ENCODE measurements at regions not wholly inside any gene's neighbourhood (a gene's known extent, or its start where the extent isn't known, plus 50 kb on each side); places are given as distances from the start of the nearest gene placed in this dataset.

DNA sequence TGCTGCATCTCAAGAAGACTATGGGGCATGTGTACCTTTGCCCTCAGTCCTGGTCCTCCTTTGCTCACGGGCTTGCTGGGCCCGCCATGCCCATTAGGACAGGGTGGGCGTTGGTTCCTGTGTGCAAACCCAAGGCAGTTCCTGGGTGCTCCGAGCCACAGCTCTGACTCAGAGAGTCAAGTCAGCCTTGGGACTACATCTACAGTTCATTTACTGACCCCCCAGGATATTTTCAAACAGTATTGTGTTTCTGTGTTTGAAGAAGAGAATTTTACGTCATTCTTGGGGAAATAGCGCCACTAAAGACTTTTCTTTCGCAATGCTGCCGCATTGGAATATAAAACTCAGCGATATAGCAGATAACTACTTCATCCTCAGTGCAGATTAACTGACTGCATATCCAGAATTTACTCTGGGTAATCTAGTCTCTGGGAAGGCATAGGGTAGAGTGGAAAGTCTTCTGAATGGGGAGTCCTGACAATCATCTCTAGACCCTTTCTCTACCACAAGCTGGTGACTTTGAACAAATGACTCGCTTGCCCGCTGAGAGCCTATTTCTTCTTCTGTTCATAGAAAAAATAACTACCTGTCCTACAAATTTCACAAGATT is 638.9 kb upstream of the FZD8 start:
- no peaks in the 10 kb centered on the region for H3K4me1 ChIP-seq (ENCODE audit: control insufficient read depth, extremely low read depth, insufficient read depth, low read length)
- no peaks in the 10 kb centered on the region for H3K36me3 ChIP-seq (ENCODE audit: control insufficient read depth in 2 of 2, extremely low read depth in 1 of 2, insufficient read depth in 2 of 2, low read length in 2 of 2)
- no peak overlapping the region for H3K9ac ChIP-seq (replicated peaks; ENCODE audit: extremely low read depth, insufficient read depth, low read length)
- H3K4me2 ChIP-seq (ENCODE audit: insufficient read depth, low read length), result no peak overlapping the region
- no peaks in the 10 kb centered on the region for H3K9me3 ChIP-seq (replicated peaks; ENCODE audit: control insufficient read depth, insufficient read depth, low read length)
- H3K4me3 ChIP-seq (replicated peaks in 1 of 3; ENCODE audit: insufficient read depth in 1 of 3, low read depth in 1 of 3, low read length in 3 of 3), result no peak overlapping the region
- dilution Hi-C loops (cut with MboI; ENCODE audit: extremely low pct_ligation_motif_present, low sequenced_read_pairs) (no loop called here), intact Hi-C loops (cut with micrococcal nuclease) (no loop called here)
- H3K27me3 ChIP-seq (ENCODE audit: control insufficient read depth in 2 of 2, insufficient read depth in 2 of 2, low read length in 2 of 2), result peaks cover 0 to 4% of the 10 kb centered on the region in 2 experiments
- FAIRE-seq (no peak), DNase-seq (ENCODE audit: low read depth, low spot score) (no peak)
- POLR2A ChIA-PET, result no interaction called here
- no TSS peak for BruUV-seq (replicated peaks)
- H2AFZ ChIP-seq (ENCODE audit: low read depth, low read length), result no peak overlapping the region
- H4K20me1 ChIP-seq (replicated peaks; ENCODE audit: control insufficient read depth, extremely low read depth, insufficient read depth, low read length), result no peaks in the 10 kb centered on the region
- CTCF ChIA-PET, result interaction anchor here (1.0 to 1.2 kb wide), 2 partner anchors 10 to 16 kb away, joined by 3 to 4 read pairs; no protein-coding TSS in a partner anchor
- TF ChIP-seq MYC (IDR thresholded peaks at IDR 0.05; ENCODE audit: low read depth, low read length), result no peak
- no peak for TF ChIP-seq POLR2AphosphoS5 (IDR thresholded peaks at IDR 0.05; ENCODE audit: insufficient read depth, low read depth, low read length)
- no peak for TF ChIP-seq FOS (IDR thresholded peaks at IDR 0.05; ENCODE audit: borderline replicate concordance, insufficient read depth, low read length)
- TF ChIP-seq, protein P1, sequence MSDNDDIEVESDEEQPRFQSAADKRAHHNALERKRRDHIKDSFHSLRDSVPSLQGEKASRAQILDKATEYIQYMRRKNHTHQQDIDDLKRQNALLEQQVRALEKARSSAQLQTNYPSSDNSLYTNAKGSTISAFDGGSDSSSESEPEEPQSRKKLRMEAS (IDR thresholded peaks at IDR 0.05; ENCODE audit: insufficient read depth, insufficient read length), result no peak
- TF ChIP-seq EZH2 (IDR thresholded peaks at IDR 0.05; ENCODE audit: borderline replicate concordance, low read depth, low read length, severe bottlenecking), result no peak
- no peak for TF ChIP-seq GATA2 (IDR thresholded peaks at IDR 0.05; ENCODE audit: insufficient read depth, insufficient read length, low read depth, low read length)
- no peak for TF ChIP-seq JUN (IDR thresholded peaks at IDR 0.05; ENCODE audit: borderline replicate concordance, insufficient read depth, insufficient read length, low read depth)
- no peak for TF ChIP-seq POLR2A (IDR thresholded peaks at IDR 0.05; ENCODE audit: low read depth, low read length)
- TF ChIP-seq, protein P2, sequence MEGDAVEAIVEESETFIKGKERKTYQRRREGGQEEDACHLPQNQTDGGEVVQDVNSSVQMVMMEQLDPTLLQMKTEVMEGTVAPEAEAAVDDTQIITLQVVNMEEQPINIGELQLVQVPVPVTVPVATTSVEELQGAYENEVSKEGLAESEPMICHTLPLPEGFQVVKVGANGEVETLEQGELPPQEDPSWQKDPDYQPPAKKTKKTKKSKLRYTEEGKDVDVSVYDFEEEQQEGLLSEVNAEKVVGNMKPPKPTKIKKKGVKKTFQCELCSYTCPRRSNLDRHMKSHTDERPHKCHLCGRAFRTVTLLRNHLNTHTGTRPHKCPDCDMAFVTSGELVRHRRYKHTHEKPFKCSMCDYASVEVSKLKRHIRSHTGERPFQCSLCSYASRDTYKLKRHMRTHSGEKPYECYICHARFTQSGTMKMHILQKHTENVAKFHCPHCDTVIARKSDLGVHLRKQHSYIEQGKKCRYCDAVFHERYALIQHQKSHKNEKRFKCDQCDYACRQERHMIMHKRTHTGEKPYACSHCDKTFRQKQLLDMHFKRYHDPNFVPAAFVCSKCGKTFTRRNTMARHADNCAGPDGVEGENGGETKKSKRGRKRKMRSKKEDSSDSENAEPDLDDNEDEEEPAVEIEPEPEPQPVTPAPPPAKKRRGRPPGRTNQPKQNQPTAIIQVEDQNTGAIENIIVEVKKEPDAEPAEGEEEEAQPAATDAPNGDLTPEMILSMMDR (IDR thresholded peaks at IDR 0.05; ENCODE audit: extremely low read depth in 1 of 2, insufficient read depth in 1 of 2, low read depth in 1 of 2, low read length in 2 of 2), result no peak
- H3K79me2 ChIP-seq (ENCODE audit: control insufficient read depth, insufficient read depth, low read length), result no peaks in the 10 kb centered on the region
- H3K9me1 ChIP-seq (replicated peaks; ENCODE audit: control insufficient read depth, extremely low read depth, insufficient read depth, low read length), result no peaks in the 10 kb centered on the region
- no peak overlapping the region for H3K27ac ChIP-seq (ENCODE audit: insufficient read depth, low read depth, low read length)

Measured in endothelial cell of umbilical vein (primary cell).